IMR-90 (cell line): ENCODE measurements at regions not wholly inside any gene's neighbourhood (a gene's known extent, or its start where the extent isn't known, plus 50 kb on each side); places are given as distances from the start of the nearest gene placed in this dataset.

ENCODE experiments used
- ATAC-seq: fragments of 200-7000 bp; cut with Tn5 transposase; 2 replicates; pipeline ENCODE4 v1.9.1; 2020; ENCODE audit warnings: low read depth, mild to moderate bottlenecking, moderate library complexity
- BruUV-seq: library from RNA; stranded (reverse); fragments of 400-500 nt; replicated peaks from 2 replicates; lab custom pipeline; 2021; lab: Mats Ljungman, UMichigan
- CTCF ChIA-PET: fragments of 300-600 bp; formaldehyde crosslinking; extraction: SDS; loops from one replicate; lab custom pipeline; 2021; ENCODE audit warnings: antibody characterized with exemption; lab: Yijun Ruan, JAX
- POLR2A ChIA-PET: fragments of 300-600 bp; sonication (Branson Sonifier 250); formaldehyde crosslinking; loops from one replicate; lab custom pipeline; 2022; ENCODE audit warnings: antibody characterized with exemption; ENCODE audit not compliant: unreplicated experiment; lab: Charles Lee
- DNase-seq: peaks from one replicate; pipeline ENCODE4 v3.0.0; 2013
- H2AFZ ChIP-seq: replicated peaks from 2 replicates; pipeline ENCODE3; 2013; ENCODE audit warnings: low read length, mild to moderate bottlenecking; ENCODE audit not compliant: poor library complexity
- H2AK5ac ChIP-seq: 2 replicates; pipeline ENCODE4 v1.6.1; 2013; ENCODE audit warnings: low read depth, low read length, inconsistent platforms
- H2AK9ac ChIP-seq: replicated peaks from 2 replicates; pipeline ENCODE3; 2013; ENCODE audit warnings: mild to moderate bottlenecking, low read depth, low read length, moderate library complexity; ENCODE audit not compliant: poor library complexity
- H2BK120ac ChIP-seq: 2 replicates; pipeline ENCODE4 v1.6.1; 2013; ENCODE audit warnings: low read depth, low read length, inconsistent platforms
- H2BK15ac ChIP-seq: 3 replicates; pipeline ENCODE4 v1.6.1; 2013; ENCODE audit warnings: low read depth, low read length, inconsistent platforms
- H2BK20ac ChIP-seq: 2 replicates; pipeline ENCODE4 v1.6.1; 2013; ENCODE audit warnings: low read depth, mild to moderate bottlenecking, inconsistent platforms, low read length, moderate library complexity
- H2BK5ac ChIP-seq: 2 replicates; pipeline ENCODE4 v1.6.1; 2013; ENCODE audit warnings: mild to moderate bottlenecking, low read depth, low read length, inconsistent platforms; ENCODE audit not compliant: poor library complexity, severe bottlenecking
- H3K14ac ChIP-seq: replicated peaks from 2 replicates; pipeline ENCODE4 v1.6.1; 2013; ENCODE audit warnings: low read depth, low read length, inconsistent platforms
- H3K18ac ChIP-seq: 2 replicates; pipeline ENCODE4 v1.6.1; 2013; ENCODE audit warnings: low read depth, low read length, control low read depth
- H3K23ac ChIP-seq: 2 replicates; pipeline ENCODE4 v1.6.1; 2013; ENCODE audit warnings: low read depth, low read length, inconsistent platforms
- H3K27ac ChIP-seq: 2 replicates; pipeline ENCODE4 v1.5.1; 2013; ENCODE audit warnings: mild to moderate bottlenecking, control low read depth, low read length; ENCODE audit not compliant: insufficient read depth
- H3K27me3 ChIP-seq: 2 replicates; pipeline ENCODE4 v1.6.1; 2013; ENCODE audit warnings: low read length; ENCODE audit not compliant: control insufficient read depth, insufficient read depth
- H3K36me3 ChIP-seq: 2 replicates; pipeline ENCODE4 v1.6.1; 2013; ENCODE audit warnings: low read length, mixed read lengths; ENCODE audit not compliant: control insufficient read depth, insufficient read depth
- H3K4ac ChIP-seq: 2 replicates; pipeline ENCODE4 v1.6.1; 2013; ENCODE audit warnings: low read depth, low read length, inconsistent platforms
- H3K4me1 ChIP-seq: 2 replicates; pipeline ENCODE4 v1.6.1; 2013; ENCODE audit warnings: low read length, mixed read lengths; ENCODE audit not compliant: control insufficient read depth, insufficient read depth
- H3K4me2 ChIP-seq: 2 replicates; pipeline ENCODE4 v1.6.1; 2013; ENCODE audit warnings: low read depth, mild to moderate bottlenecking, control low read depth, low read length, moderate library complexity
- H3K4me3 ChIP-seq: 2 replicates; pipeline ENCODE4 v1.5.1; 2013; ENCODE audit warnings: low read depth, mild to moderate bottlenecking, control low read depth, low read length, moderate library complexity; ENCODE audit not compliant: insufficient read depth
- H3K56ac ChIP-seq: 2 replicates; pipeline ENCODE4 v1.6.1; 2013; ENCODE audit warnings: low read length, inconsistent platforms; ENCODE audit not compliant: insufficient read depth; ENCODE audit errors: extremely low read depth
- H3K79me1 ChIP-seq, 2 experiments: 2 replicates each; pipeline ENCODE4 v1.6.1; 2013; ENCODE audit warnings: low read length in 2 of 2, inconsistent platforms in 1 of 2, low read depth in 1 of 2
- H3K9ac ChIP-seq: 2 replicates; pipeline ENCODE4 v1.6.1; 2013; ENCODE audit warnings: low read depth, low read length, control low read depth
- H3K9me1 ChIP-seq: 2 replicates; pipeline ENCODE4 v1.6.1; 2013; ENCODE audit warnings: low read length, inconsistent platforms; ENCODE audit not compliant: insufficient read depth
- H3K9me3 ChIP-seq: 2 replicates; pipeline ENCODE4 v1.6.1; 2013; ENCODE audit warnings: low read length; ENCODE audit not compliant: control insufficient read depth, insufficient read depth
- H4K20me1 ChIP-seq: 2 replicates; pipeline ENCODE4 v1.6.1; 2013; ENCODE audit warnings: low read length, inconsistent platforms; ENCODE audit not compliant: insufficient read depth
- H4K5ac ChIP-seq: 2 replicates; pipeline ENCODE4 v1.6.1; 2013; ENCODE audit warnings: mild to moderate bottlenecking, low read depth, low read length, control low read depth
- H4K8ac ChIP-seq, 2 experiments: 2 replicates each; pipeline ENCODE4 v1.6.1; 2013; ENCODE audit warnings: low read depth in 2 of 2, low read length in 2 of 2, control low read depth in 1 of 2, inconsistent platforms in 1 of 2
- H4K91ac ChIP-seq: 2 replicates; pipeline ENCODE4 v1.6.1; 2013; ENCODE audit warnings: low read depth, low read length, inconsistent platforms; ENCODE audit not compliant: insufficient read depth
- BHLHE40 ChIP-seq: fragments of 150-350 bp; IDR thresholded peaks from 2 replicates; pipeline ENCODE4 v1.6.1; 2016; ENCODE audit warnings: mild to moderate bottlenecking, low read depth, low read length
- CEBPB ChIP-seq: IDR thresholded peaks from 2 replicates; pipeline ENCODE4 v1.6.1; 2012; ENCODE audit warnings: low read depth, low read length, improper control_type of control experiment
- CHD1 ChIP-seq: IDR thresholded peaks from 2 replicates; pipeline ENCODE4 v1.6.1; 2012; ENCODE audit warnings: low read depth, low read length, improper control_type of control experiment
- CTCF ChIP-seq: conservative IDR thresholded peaks from 2 replicates; pipeline ENCODE4 v1.5.1; 2012; ENCODE audit warnings: mild to moderate bottlenecking, low read depth, low read length, improper control_type of control experiment
- ELK1 ChIP-seq: fragments of 150-350 bp; IDR thresholded peaks from 2 replicates; pipeline ENCODE4 v1.6.1; 2016; ENCODE audit warnings: low read depth, mild to moderate bottlenecking, low read length, moderate library complexity, borderline replicate concordance
- FOS ChIP-seq: fragments of 150-350 bp; IDR thresholded peaks from 2 replicates; pipeline ENCODE4 v1.6.1; 2016; ENCODE audit warnings: low read depth, low read length
- MAFK ChIP-seq: IDR thresholded peaks from 2 replicates; pipeline ENCODE4 v1.6.1; 2012; ENCODE audit warnings: low read depth, low read length, improper control_type of control experiment
- MAZ ChIP-seq: IDR thresholded peaks from 2 replicates; pipeline ENCODE4 v1.6.1; 2012; ENCODE audit warnings: low read depth, mild to moderate bottlenecking, low read length, improper control_type of control experiment, moderate library complexity, borderline replicate concordance
- MXI1 ChIP-seq: IDR thresholded peaks from 2 replicates; pipeline ENCODE4 v1.6.1; 2012; ENCODE audit warnings: low read depth, mild to moderate bottlenecking, low read length, moderate library complexity, borderline replicate concordance
- NFE2L2 ChIP-seq: fragments of 150-350 bp; IDR thresholded peaks from 2 replicates; pipeline ENCODE4 v1.6.1; 2016; ENCODE audit warnings: low read depth, mild to moderate bottlenecking, low read length
- POLR2A ChIP-seq: IDR thresholded peaks from 2 replicates; pipeline ENCODE4 v1.6.1; 2012; ENCODE audit warnings: mild to moderate bottlenecking, low read depth, low read length
- RAD21 ChIP-seq: IDR thresholded peaks from 2 replicates; pipeline ENCODE4 v1.6.1; 2012; ENCODE audit warnings: low read length, improper control_type of control experiment
- RCOR1 ChIP-seq: IDR thresholded peaks from 2 replicates; pipeline ENCODE4 v1.6.1; 2012; ENCODE audit warnings: mild to moderate bottlenecking, low read length, improper control_type of control experiment; ENCODE audit not compliant: insufficient replicate concordance
- RFX5 ChIP-seq: IDR thresholded peaks from 2 replicates; pipeline ENCODE4 v1.8.0; 2012; ENCODE audit warnings: low read depth, mild to moderate bottlenecking, low read length, moderate library complexity
- SMC3 ChIP-seq: fragments of 150-350 bp; IDR thresholded peaks from 2 replicates; pipeline ENCODE4 v1.6.1; 2016; ENCODE audit warnings: low read depth, mild to moderate bottlenecking, antibody characterized with exemption, low read length, moderate library complexity
- USF2 ChIP-seq: fragments of 150-350 bp; IDR thresholded peaks from 2 replicates; pipeline ENCODE4 v1.6.1; 2017; ENCODE audit warnings: mild to moderate bottlenecking, antibody characterized with exemption, low read length, low read depth
- WGBS, 2 experiments: methylation state at CpG; one replicate each; pipeline versions ENCODE4 v1.1.5 to v1.1.7; 2013; ENCODE audit warnings: missing lambda C conversion rate in 2 of 2; ENCODE audit not compliant: insufficient read length in 1 of 2; ENCODE audit errors: extremely low coverage in 2 of 2; 5-methylcytosine and 5-hydroxymethylcytosine counted together
- dilution Hi-C: fragments of 300-500 bp; cut with HindIII; formaldehyde crosslinking; loops from one replicate; pipeline ENCODE4 v1.14.3; 2018; ENCODE audit warnings: low sequenced_read_pairs; ENCODE audit not compliant: unreplicated experiment
- in situ Hi-C: fragments of 300-500 bp; cut with MboI; formaldehyde crosslinking; loops from 3 replicates; pipeline ENCODE4 v1.14.3; 2019; ENCODE audit warnings: low sequenced_read_pairs, inconsistent platforms, mixed read lengths
- intact Hi-C: fragments of 100-400 bp; cut with micrococcal nuclease; formaldehyde crosslinking; loops from 2 replicates; pipeline ENCODE4 v1.10.0; 2022

GRCh38 chr1:47684518-47684917 is 246.7 kb downstream of the FOXD2 start:
- ChIA-PET POLR2A (no interaction called here), CTCF (no interaction called here)
- Histone ChIP-seq H3K56ac (no peak overlapping the region), H3K4ac (no peak overlapping the region), H3K9me3 (no peaks in the 10 kb centered on the region), H2AFZ (no peak overlapping the region), H3K4me2 (no peak overlapping the region), H3K79me1 (no peaks in the 10 kb centered on the region), H3K27ac (no peak overlapping the region), H2BK15ac (no peak overlapping the region), H3K27me3 (no peaks in the 10 kb centered on the region; the same call in 1 of the 2 replicates), H4K20me1 (no peaks in the 10 kb centered on the region), H3K36me3 (no peaks in the 10 kb centered on the region), H3K23ac (no peak overlapping the region), H2BK5ac (no peak overlapping the region), H2BK120ac (no peak overlapping the region), H4K5ac (no peak overlapping the region), H3K9me1 (no peaks in the 10 kb centered on the region), H3K9ac (no peak overlapping the region), H3K14ac (no peak overlapping the region), H2AK9ac (no peak overlapping the region), H3K18ac (no peak overlapping the region), H3K4me3 (no peak overlapping the region), H2AK5ac (no peak overlapping the region), H2BK20ac (no peak overlapping the region), H4K8ac (no peak overlapping the region), H3K4me1 (no peaks in the 10 kb centered on the region), H4K91ac (no peak overlapping the region)
- BruUV-seq = no TSS peak
- DNase-seq = no peak
- no peak for TF ChIP-seq POLR2A
- TF ChIP-seq RCOR1 = no peak
- TF ChIP-seq CTCF = no peak
- TF ChIP-seq CHD1 = no peak
- no peak for TF ChIP-seq FOS
- TF ChIP-seq CEBPB = no peak
- TF ChIP-seq SMC3 = no peak
- no peak for TF ChIP-seq USF2
- TF ChIP-seq MAZ = no peak
- TF ChIP-seq NFE2L2 = no peak
- TF ChIP-seq RAD21 = no peak
- no peak for TF ChIP-seq MAFK
- TF ChIP-seq RFX5 = no peak
- TF ChIP-seq ELK1 = no peak
- no peak for TF ChIP-seq MXI1
- no peak for TF ChIP-seq BHLHE40
- no peak for ATAC-seq
- in situ Hi-C loops (no loop called here), dilution Hi-C loops (no loop called here), intact Hi-C loops (no loop called here)
- WGBS, 2 experiments = 14% methylated on average over 1 of the region's 6 CpGs; no CpG with 5 or more reads in 1 of the 2 experiments
